Keratinocyte (primary cell): ENCODE measurements at regions not wholly inside any gene's neighbourhood (a gene's known extent, or its start where the extent isn't known, plus 50 kb on each side); places are given as distances from the start of the nearest gene placed in this dataset.

ENCODE experiments used
- DNase-seq: peaks from one replicate; pipeline ENCODE4 v3.0.0-alpha.2; 2011; ENCODE audit warnings: low read depth, missing footprints, low spot score
- FAIRE-seq: peaks from 2 replicates; lab custom pipeline; 2011; peaks lifted over from hg19 to GRCh38; lab: Jason Lieb, UNC
- H2AFZ ChIP-seq: 2 replicates; pipeline ENCODE4 v1.6.0; 2012; ENCODE audit warnings: low read length, control low read depth, inconsistent platforms; ENCODE audit not compliant: control insufficient read depth
- H3K27ac ChIP-seq: 2 replicates; pipeline ENCODE4 v1.5.1; 2011; ENCODE audit warnings: low read length; ENCODE audit not compliant: control insufficient read depth, insufficient read depth
- H3K27me3 ChIP-seq: 3 replicates; pipeline ENCODE4 v1.6.0; 2011; ENCODE audit warnings: low read length; ENCODE audit not compliant: control insufficient read depth, insufficient read depth; ENCODE audit errors: extremely low read depth
- H3K36me3 ChIP-seq, 2 experiments: 2 replicates in 1 of 2; 3 replicates in 1 of 2; pipeline ENCODE4 v1.5.1; 2011; ENCODE audit warnings: low read length in 2 of 2, mild to moderate bottlenecking in 1 of 2; ENCODE audit not compliant: control insufficient read depth in 2 of 2, insufficient read depth in 2 of 2; ENCODE audit errors: extremely low read depth in 1 of 2
- H3K4me1 ChIP-seq: 3 replicates; pipeline ENCODE4 v1.5.1; 2011; ENCODE audit warnings: low read length; ENCODE audit not compliant: control insufficient read depth, insufficient read depth; ENCODE audit errors: extremely low read depth
- H3K4me2 ChIP-seq: 3 replicates; pipeline ENCODE4 v1.6.0; 2011; ENCODE audit warnings: low read depth, low read length; ENCODE audit not compliant: control insufficient read depth, insufficient read depth; ENCODE audit errors: extremely low read depth
- H3K4me3 ChIP-seq, 3 experiments: fragments of 200-600 bp in 1 of 3; sonication (generic) in 1 of 3; 2 replicates in 2 of 3; 3 replicates in 1 of 3; pipeline ENCODE4 v1.5.1; 2011 to 2016; ENCODE audit warnings: low read length in 3 of 3, mild to moderate bottlenecking in 3 of 3, control low read depth in 2 of 3, inconsistent platforms in 1 of 3, low read depth in 1 of 3, mixed read lengths in 1 of 3, mixed run types in 1 of 3, moderate library complexity in 1 of 3; ENCODE audit not compliant: control insufficient read depth in 2 of 3, insufficient read depth in 2 of 3; ENCODE audit errors: extremely low read depth in 1 of 3
- H3K79me2 ChIP-seq: 2 replicates; pipeline ENCODE4 v1.6.0; 2012; ENCODE audit warnings: low read length; ENCODE audit not compliant: control insufficient read depth, insufficient read depth
- H3K9ac ChIP-seq: 3 replicates; pipeline ENCODE4 v1.6.0; 2011; ENCODE audit warnings: low read length; ENCODE audit not compliant: control insufficient read depth, insufficient read depth; ENCODE audit errors: extremely low read depth
- H3K9me1 ChIP-seq: 3 replicates; pipeline ENCODE4 v1.6.0; 2011; ENCODE audit warnings: low read length; ENCODE audit not compliant: control insufficient read depth, insufficient read depth; ENCODE audit errors: extremely low read depth
- H3K9me3 ChIP-seq: 2 replicates; pipeline ENCODE4 v1.5.1; 2012; ENCODE audit warnings: low read depth, low read length; ENCODE audit not compliant: control insufficient read depth
- H4K20me1 ChIP-seq: 3 replicates; pipeline ENCODE4 v1.6.0; 2011; ENCODE audit warnings: low read length; ENCODE audit not compliant: control insufficient read depth, insufficient read depth; ENCODE audit errors: extremely low read depth
- CTCF ChIP-seq, 3 experiments: IDR thresholded peaks in 1 of 3; conservative IDR thresholded peaks in 1 of 3; optimal IDR thresholded peaks in 1 of 3; 2 replicates in 2 of 3; 3 replicates in 1 of 3; pipeline versions ENCODE3 to v1.5.1; 2011; ENCODE audit warnings: low read length in 3 of 3, mild to moderate bottlenecking in 3 of 3, moderate library complexity in 2 of 3, control low read depth in 1 of 3, inconsistent platforms in 1 of 3; ENCODE audit not compliant: insufficient read depth in 2 of 3; ENCODE audit errors: extremely low read depth in 1 of 3
- EZH2 ChIP-seq: IDR thresholded peaks from one replicate; pipeline ENCODE4 v1.6.1; 2012; ENCODE audit warnings: inconsistent platforms, mild to moderate bottlenecking, low read length, moderate library complexity
- dilution Hi-C: fragments of 300-500 bp; cut with MboI; formaldehyde crosslinking; loops from one replicate; pipeline ENCODE4 v1.7.0; 2020; ENCODE audit warnings: low sequenced_read_pairs; ENCODE audit not compliant: extremely low pct_ligation_motif_present

GRCh38 chr2:226551522-226552250 lies 247.9 kb downstream of the IRS1 start:
- H4K20me1 ChIP-seq = no peaks in the 10 kb centered on the region
- H3K9ac ChIP-seq = no peak overlapping the region
- FAIRE-seq = no peak
- H3K36me3 ChIP-seq = no peaks in the 10 kb centered on the region
- H2AFZ ChIP-seq = no peak overlapping the region
- H3K4me2 ChIP-seq = no peak overlapping the region
- no peaks in the 10 kb centered on the region for H3K9me1 ChIP-seq
- dilution Hi-C loops = no loop called here
- H3K79me2 ChIP-seq = no peaks in the 10 kb centered on the region
- no peaks in the 10 kb centered on the region for H3K9me3 ChIP-seq
- no peak for DNase-seq
- no peaks in the 10 kb centered on the region for H3K4me1 ChIP-seq
- no peak for TF ChIP-seq CTCF (optimal IDR thresholded peaks at IDR 0.05 in 1 of 3, IDR thresholded peaks at IDR 0.05 in 1 of 3, conservative IDR thresholded peaks at IDR 0.05 in 1 of 3; ENCODE audit: extremely low read depth in 1 of 3, insufficient read depth in 2 of 3, low read length in 3 of 3)
- TF ChIP-seq EZH2 = no peak
- H3K27ac ChIP-seq = no peak overlapping the region
- H3K27me3 ChIP-seq = no peaks in the 10 kb centered on the region
- no peak overlapping the region for H3K4me3 ChIP-seq

GRCh38 chr2:226550801-226551200 lies 248.8 kb downstream of the IRS1 start:
- no peak overlapping the region for H2AFZ ChIP-seq
- DNase-seq (no peak), FAIRE-seq (no peak)
- dilution Hi-C loops = no loop called here
- H4K20me1 ChIP-seq = no peaks in the 10 kb centered on the region
- no peak overlapping the region for H3K4me2 ChIP-seq
- H3K27ac ChIP-seq = no peak overlapping the region
- H3K27me3 ChIP-seq = no peaks in the 10 kb centered on the region
- no peaks in the 10 kb centered on the region for H3K36me3 ChIP-seq
- no peaks in the 10 kb centered on the region for H3K9me1 ChIP-seq
- no peaks in the 10 kb centered on the region for H3K4me1 ChIP-seq
- TF ChIP-seq EZH2 = no peak
- TF ChIP-seq CTCF (optimal IDR thresholded peaks at IDR 0.05 in 1 of 3, IDR thresholded peaks at IDR 0.05 in 1 of 3, conservative IDR thresholded peaks at IDR 0.05 in 1 of 3; ENCODE audit: extremely low read depth in 1 of 3, insufficient read depth in 2 of 3, low read length in 3 of 3) = no peak
- no peaks in the 10 kb centered on the region for H3K79me2 ChIP-seq
- no peak overlapping the region for H3K9ac ChIP-seq
- no peak overlapping the region for H3K4me3 ChIP-seq
- H3K9me3 ChIP-seq = peaks cover 1% of the 10 kb centered on the region
